HepG2 (cell line): ENCODE measurements at regions not wholly inside any gene's neighbourhood (a gene's known extent, or its start where the extent isn't known, plus 50 kb on each side); places are given as distances from the start of the nearest gene placed in this dataset.

Experiments
- EZH2 ChIP-seq: conservative IDR thresholded peaks from 2 replicates; pipeline ENCODE4 v1.6.1; 2012; ENCODE audit warnings: mild to moderate bottlenecking, low read depth, low read length, moderate library complexity
- HNF1A ChIP-seq, 2 experiments: sonication (generic) in 1 of 2; formaldehyde crosslinking in 1 of 2; IDR thresholded peaks; 2 replicates each; pipeline versions ENCODE4 v1.4.0 to v1.6.1; 2016 to 2020; ENCODE audit warnings: borderline replicate concordance in 1 of 2, low read depth in 1 of 2, mild to moderate bottlenecking in 1 of 2, missing genetic modification reagents in 1 of 2
- NFYB ChIP-seq: sonication (generic); formaldehyde crosslinking; IDR thresholded peaks from 2 replicates; pipeline ENCODE4 v1.4.0; 2020; ENCODE audit warnings: missing genetic modification reagents
- NR2F2 ChIP-seq: IDR thresholded peaks from 2 replicates; pipeline ENCODE4 v1.6.1; 2012; ENCODE audit warnings: low read depth, inconsistent platforms, borderline replicate concordance
- POGZ ChIP-seq: sonication (generic); formaldehyde crosslinking; IDR thresholded peaks from 2 replicates; pipeline ENCODE4 v1.4.0; 2020; ENCODE audit warnings: mild to moderate bottlenecking, missing genetic modification reagents
- SMAD1 ChIP-seq: sonication (generic); formaldehyde crosslinking; IDR thresholded peaks from 2 replicates; pipeline ENCODE4 v1.4.0; 2020; ENCODE audit warnings: missing genetic modification reagents, low read depth, mild to moderate bottlenecking, borderline replicate concordance
- SOX5 ChIP-seq: IDR thresholded peaks from 2 replicates; pipeline ENCODE4 v1.6.1; 2016; ENCODE audit warnings: borderline replicate concordance
- ZNF337 ChIP-seq: sonication (generic); formaldehyde crosslinking; IDR thresholded peaks from 2 replicates; pipeline ENCODE4 v1.5.1; 2020; ENCODE audit warnings: missing genetic modification reagents, low read depth, mild to moderate bottlenecking, borderline replicate concordance
- ZNF432 ChIP-seq: sonication (generic); formaldehyde crosslinking; IDR thresholded peaks from 2 replicates; pipeline ENCODE4 v1.5.0; 2020; ENCODE audit warnings: missing genetic modification reagents, mild to moderate bottlenecking, borderline replicate concordance
- ZNF562 ChIP-seq: sonication (generic); formaldehyde crosslinking; IDR thresholded peaks from 2 replicates; pipeline ENCODE4 v1.8.0; 2022; ENCODE audit warnings: missing genetic modification reagents, borderline replicate concordance
- ZNF639 ChIP-seq: conservative IDR thresholded peaks from 2 replicates; pipeline ENCODE4 v1.6.1; 2018; ENCODE audit warnings: missing genetic modification reagents
- ZSCAN9 ChIP-seq: IDR thresholded peaks from 2 replicates; pipeline ENCODE4 v1.6.1; 2016; ENCODE audit warnings: borderline replicate concordance
- TF ChIP-seq, protein P1 (sequence below): sonication (generic); formaldehyde crosslinking; IDR thresholded peaks from 2 replicates; pipeline ENCODE4 v1.5.1; 2020; ENCODE audit warnings: missing genetic modification reagents, mild to moderate bottlenecking, borderline replicate concordance
- TF ChIP-seq, protein P2 (sequence below): IDR thresholded peaks from 2 replicates; pipeline ENCODE4 v1.6.1; 2018; ENCODE audit warnings: missing genetic modification reagents
- TF ChIP-seq, protein P3 (sequence below): sonication (generic); formaldehyde crosslinking; IDR thresholded peaks from 2 replicates; pipeline ENCODE4; 2020; ENCODE audit warnings: missing genetic modification reagents, mild to moderate bottlenecking, borderline replicate concordance

DNA sequence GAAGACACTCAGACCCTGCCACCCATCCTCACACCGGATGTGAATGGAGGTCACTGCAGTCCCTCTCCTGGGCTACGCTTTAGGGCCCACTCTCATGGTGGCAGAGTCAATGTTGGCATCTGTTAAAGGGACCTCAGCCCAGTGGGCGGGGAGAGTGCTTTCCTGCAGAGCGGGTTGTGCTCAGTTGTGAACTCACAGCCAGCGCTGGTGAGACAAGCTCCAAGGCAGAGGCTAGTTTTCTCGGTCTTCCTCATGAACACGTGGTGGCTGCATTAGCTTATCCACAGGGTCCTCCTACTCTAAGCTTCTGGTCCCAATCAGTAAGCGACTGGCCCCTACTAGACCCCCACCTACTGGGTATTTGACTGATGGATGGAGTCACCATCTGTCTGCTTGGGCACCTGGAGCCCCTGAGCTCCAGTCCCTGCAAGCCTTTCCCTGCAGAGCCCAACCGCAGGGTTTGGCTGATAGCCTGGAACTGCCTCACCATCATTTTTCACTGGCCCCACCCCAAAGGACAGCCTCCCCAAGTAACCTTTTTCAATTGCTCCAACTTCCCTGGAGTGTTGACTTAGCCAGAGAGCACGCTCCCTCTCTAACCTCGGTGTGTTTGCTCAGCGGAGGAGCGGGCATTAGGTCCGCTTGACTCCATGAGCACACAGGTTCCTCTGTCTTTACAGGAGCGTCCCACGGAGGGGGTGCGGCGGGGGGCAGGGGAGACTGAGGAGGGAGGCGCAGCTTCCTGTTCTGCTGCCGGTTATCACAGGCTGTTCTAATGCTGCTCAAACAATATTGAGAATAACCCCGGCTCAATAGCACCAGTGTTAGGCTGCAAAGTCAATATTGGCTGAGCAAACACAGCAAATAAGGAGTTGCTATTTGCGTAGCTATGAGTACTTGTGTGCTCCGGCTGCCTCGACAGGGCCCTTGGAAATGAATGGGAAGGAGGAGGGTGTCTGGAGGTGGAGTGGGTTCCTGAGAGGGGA is 141.7 kb downstream of the RPLP1 start (continued):
- TF ChIP-seq HNF1A (IDR thresholded peaks at IDR 0.05; ENCODE audit: low read depth) (peak; percentile 91), HNF1A (CRISPR knock-in tag; IDR thresholded peaks at IDR 0.05; ENCODE audit: borderline replicate concordance) (peak; percentile 98), ZSCAN9 (CRISPR knock-in tag) (0 out of 2 replicates have a peak, but pooled peaks have one; percentile 72), NR2F2 (peak; percentile 98), ZNF562 (no peak; the same call in 1 of the 2 replicates), SOX5 (CRISPR knock-in tag) (peak; percentile 90), ZNF432 (CRISPR knock-in tag) (no peak), ZNF639 (CRISPR knock-in tag) (0 out of 2 replicates have a peak, but pooled peaks have one; percentile 64), SMAD1 (CRISPR knock-in tag) (no peak), ZNF337 (CRISPR knock-in tag) (no peak), EZH2 (no peak), NFYB (0 out of 2 replicates have a peak, but pooled peaks have one; percentile 9), POGZ (CRISPR knock-in tag) (no peak; the same call in none of the 2 replicates)
- TF ChIP-seq, protein P1, sequence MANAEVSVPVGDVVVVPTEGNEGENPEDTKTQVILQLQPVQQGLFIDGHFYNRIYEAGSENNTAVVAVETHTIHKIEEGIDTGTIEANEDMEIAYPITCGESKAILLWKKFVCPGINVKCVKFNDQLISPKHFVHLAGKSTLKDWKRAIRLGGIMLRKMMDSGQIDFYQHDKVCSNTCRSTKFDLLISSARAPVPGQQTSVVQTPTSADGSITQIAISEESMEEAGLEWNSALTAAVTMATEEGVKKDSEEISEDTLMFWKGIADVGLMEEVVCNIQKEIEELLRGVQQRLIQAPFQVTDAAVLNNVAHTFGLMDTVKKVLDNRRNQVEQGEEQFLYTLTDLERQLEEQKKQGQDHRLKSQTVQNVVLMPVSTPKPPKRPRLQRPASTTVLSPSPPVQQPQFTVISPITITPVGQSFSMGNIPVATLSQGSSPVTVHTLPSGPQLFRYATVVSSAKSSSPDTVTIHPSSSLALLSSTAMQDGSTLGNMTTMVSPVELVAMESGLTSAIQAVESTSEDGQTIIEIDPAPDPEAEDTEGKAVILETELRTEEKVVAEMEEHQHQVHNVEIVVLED (CRISPR knock-in tag) = peak; percentile 51; the same call in 1 of the 2 replicates
- TF ChIP-seq, protein P2, sequence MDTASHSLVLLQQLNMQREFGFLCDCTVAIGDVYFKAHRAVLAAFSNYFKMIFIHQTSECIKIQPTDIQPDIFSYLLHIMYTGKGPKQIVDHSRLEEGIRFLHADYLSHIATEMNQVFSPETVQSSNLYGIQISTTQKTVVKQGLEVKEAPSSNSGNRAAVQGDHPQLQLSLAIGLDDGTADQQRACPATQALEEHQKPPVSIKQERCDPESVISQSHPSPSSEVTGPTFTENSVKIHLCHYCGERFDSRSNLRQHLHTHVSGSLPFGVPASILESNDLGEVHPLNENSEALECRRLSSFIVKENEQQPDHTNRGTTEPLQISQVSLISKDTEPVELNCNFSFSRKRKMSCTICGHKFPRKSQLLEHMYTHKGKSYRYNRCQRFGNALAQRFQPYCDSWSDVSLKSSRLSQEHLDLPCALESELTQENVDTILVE (CRISPR knock-in tag) = no peak; the same call in 1 of the 2 replicates
- TF ChIP-seq, protein P3, sequence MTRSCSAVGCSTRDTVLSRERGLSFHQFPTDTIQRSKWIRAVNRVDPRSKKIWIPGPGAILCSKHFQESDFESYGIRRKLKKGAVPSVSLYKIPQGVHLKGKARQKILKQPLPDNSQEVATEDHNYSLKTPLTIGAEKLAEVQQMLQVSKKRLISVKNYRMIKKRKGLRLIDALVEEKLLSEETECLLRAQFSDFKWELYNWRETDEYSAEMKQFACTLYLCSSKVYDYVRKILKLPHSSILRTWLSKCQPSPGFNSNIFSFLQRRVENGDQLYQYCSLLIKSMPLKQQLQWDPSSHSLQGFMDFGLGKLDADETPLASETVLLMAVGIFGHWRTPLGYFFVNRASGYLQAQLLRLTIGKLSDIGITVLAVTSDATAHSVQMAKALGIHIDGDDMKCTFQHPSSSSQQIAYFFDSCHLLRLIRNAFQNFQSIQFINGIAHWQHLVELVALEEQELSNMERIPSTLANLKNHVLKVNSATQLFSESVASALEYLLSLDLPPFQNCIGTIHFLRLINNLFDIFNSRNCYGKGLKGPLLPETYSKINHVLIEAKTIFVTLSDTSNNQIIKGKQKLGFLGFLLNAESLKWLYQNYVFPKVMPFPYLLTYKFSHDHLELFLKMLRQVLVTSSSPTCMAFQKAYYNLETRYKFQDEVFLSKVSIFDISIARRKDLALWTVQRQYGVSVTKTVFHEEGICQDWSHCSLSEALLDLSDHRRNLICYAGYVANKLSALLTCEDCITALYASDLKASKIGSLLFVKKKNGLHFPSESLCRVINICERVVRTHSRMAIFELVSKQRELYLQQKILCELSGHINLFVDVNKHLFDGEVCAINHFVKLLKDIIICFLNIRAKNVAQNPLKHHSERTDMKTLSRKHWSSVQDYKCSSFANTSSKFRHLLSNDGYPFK (CRISPR knock-in tag) = no peak
